SK-N-SH (cell line): ENCODE measurements at regions not wholly inside any gene's neighbourhood (a gene's known extent, or its start where the extent isn't known, plus 50 kb on each side); places are given as distances from the start of the nearest gene placed in this dataset.
"Not testable (repeated sequence)": the region's sequence is repeated elsewhere in the genome, so short reads cannot be mapped to it uniquely, and the experiment has no call there.

Experiments
- CTCF ChIP-seq: fragments of 200-600 bp; sonication (generic); IDR thresholded peaks from 2 replicates; pipeline ENCODE4 v1.6.1; 2017; ENCODE audit warnings: antibody characterized with exemption, mild to moderate bottlenecking, moderate library complexity
- EZH2phosphoT487 ChIP-seq: fragments of 200-600 bp; sonication (generic); IDR thresholded peaks from 2 replicates; pipeline ENCODE4 v1.6.1; 2017; ENCODE audit warnings: low read depth, mixed run types, mild to moderate bottlenecking, antibody characterized with exemption, moderate library complexity, borderline replicate concordance
- FOSL2 ChIP-seq: IDR thresholded peaks from 2 replicates; pipeline ENCODE4 v1.4.0; 2012; ENCODE audit warnings: low read depth, mild to moderate bottlenecking, moderate library complexity, borderline replicate concordance
- NRF1 ChIP-seq: IDR thresholded peaks from 2 replicates; pipeline ENCODE4 v1.6.1; 2012; ENCODE audit warnings: low read depth, mild to moderate bottlenecking, low read length
- PBX3 ChIP-seq: IDR thresholded peaks from 2 replicates; pipeline ENCODE4; 2012
- POLR2AphosphoS5 ChIP-seq: IDR thresholded peaks from 2 replicates; pipeline ENCODE4 v1.6.1; 2012; ENCODE audit warnings: low read depth, low read length
- REST ChIP-seq: IDR thresholded peaks from 2 replicates; pipeline ENCODE4 v1.6.1; 2012; ENCODE audit warnings: mild to moderate bottlenecking, low read depth, low read length, moderate library complexity
- RFX5 ChIP-seq: IDR thresholded peaks from 2 replicates; pipeline ENCODE4 v1.6.1; 2012; ENCODE audit warnings: mild to moderate bottlenecking, improper control_type of control experiment, low read length
- TCF12 ChIP-seq: IDR thresholded peaks from 2 replicates; pipeline ENCODE4 v1.4.0; 2012

GRCh38 chr14:28635816-28636215 lies 130.8 kb upstream of the FOXG1 start:
- TF ChIP-seq FOSL2, CTCF, REST, POLR2AphosphoS5, PBX3, NRF1, EZH2phosphoT487, RFX5, TCF12: not testable (repeated sequence)
